B cell (primary cell): ENCODE measurements at regions not wholly inside any gene's neighbourhood (a gene's known extent, or its start where the extent isn't known, plus 50 kb on each side); places are given as distances from the start of the nearest gene placed in this dataset.

Source experiments
- ATAC-seq: fragments of 200-7000 bp; cut with Tn5 transposase; one replicate; pipeline ENCODE4 v1.10.0; 2021; ENCODE audit warnings: low read depth, mild to moderate bottlenecking, moderate number of reproducible peaks, moderate library complexity
- CTCF ChIA-PET: fragments of 350-600 bp; sonication (Branson Sonifier 250); formaldehyde crosslinking; loops from one replicate; lab custom pipeline; 2021; ENCODE audit warnings: antibody characterized with exemption, inconsistent platforms; lab: Charles Lee
- POLR2A ChIA-PET: fragments of 350-600 bp; sonication (Branson Sonifier 250); formaldehyde crosslinking; loops from one replicate; lab custom pipeline; 2021; ENCODE audit warnings: antibody characterized with exemption; lab: Charles Lee
- DNase-seq: peaks from one replicate; pipeline ENCODE4 v3.0.0; 2013
- H2AFZ ChIP-seq: 2 replicates; pipeline ENCODE4 v1.6.1; 2012; ENCODE audit warnings: mild to moderate bottlenecking, low read depth, low read length; ENCODE audit not compliant: insufficient read depth, poor library complexity, severe bottlenecking
- H3K27ac ChIP-seq, 2 donors: 1 replicate in 1 of 2; 2 replicates in 1 of 2; pipeline ENCODE4 v1.5.1; 2012 to 2013; ENCODE audit warnings: low read length in 2 of 2, mild to moderate bottlenecking in 2 of 2, moderate library complexity in 1 of 2
- H3K27me3 ChIP-seq, 4 experiments: fragments of 200-600 bp in 1 of 4; sonication (generic) in 1 of 4; replicated peaks in 1 of 4; 1 replicate in 2 of 4; 2 replicates in 2 of 4; pipeline versions ENCODE4 v1.6.1 to v1.7.0; 2013 to 2016; ENCODE audit warnings: low read length in 3 of 4, mild to moderate bottlenecking in 2 of 4, mixed read lengths in 1 of 4, moderate library complexity in 1 of 4; ENCODE audit not compliant: insufficient read depth in 4 of 4, control insufficient read depth in 3 of 4; ENCODE audit errors: control extremely low read depth in 1 of 4
- H3K36me3 ChIP-seq, 2 experiments: replicated peaks in 1 of 2; 1 replicate in 1 of 2; 2 replicates in 1 of 2; pipeline versions ENCODE4 v1.6.1 to v1.7.1; 2013; ENCODE audit warnings: low read length in 1 of 2; ENCODE audit not compliant: insufficient read depth in 2 of 2, control insufficient read depth in 1 of 2; ENCODE audit errors: control extremely low read depth in 1 of 2, extremely low read depth in 1 of 2
- H3K4me1 ChIP-seq, 2 donors: fragments of 200-600 bp in 1 of 2; sonication (generic) in 1 of 2; 1 replicate in 1 of 2; 2 replicates in 1 of 2; pipeline versions ENCODE4 v1.5.1 to v1.6.1; 2013 to 2017; ENCODE audit warnings: low read length in 2 of 2; ENCODE audit not compliant: control insufficient read depth in 2 of 2, insufficient read depth in 2 of 2
- H3K4me2 ChIP-seq: replicated peaks from 2 replicates; pipeline ENCODE3; 2012; ENCODE audit warnings: mild to moderate bottlenecking, low read depth, low read length; ENCODE audit not compliant: poor library complexity, severe bottlenecking
- H3K4me3 ChIP-seq, 5 experiments: fragments of 200-600 bp in 1 of 5; sonication (generic) in 1 of 5; 1 replicate in 3 of 5; 2 replicates in 2 of 5; pipeline versions ENCODE4 v1.5.1 to v1.7.0; 2011 to 2016; ENCODE audit warnings: low read length in 4 of 5, mild to moderate bottlenecking in 4 of 5, low read depth in 2 of 5, control low read depth in 1 of 5, moderate library complexity in 1 of 5; ENCODE audit not compliant: insufficient read depth in 1 of 5; ENCODE audit errors: control extremely low read depth in 1 of 5, extremely low read depth in 1 of 5
- H3K79me2 ChIP-seq: fragments of 200-600 bp; sonication (generic); one replicate; pipeline ENCODE4 v1.6.0; 2016; ENCODE audit warnings: low read length; ENCODE audit not compliant: control insufficient read depth, insufficient read depth
- H3K9ac ChIP-seq: fragments of 200-600 bp; sonication (generic); 2 replicates; pipeline ENCODE4 v1.6.1; 2017; ENCODE audit warnings: mild to moderate bottlenecking, low read length, moderate library complexity
- H3K9me3 ChIP-seq, 3 donors: one replicate each; pipeline versions ENCODE4 v1.6.1 to v1.7.1; 2013; ENCODE audit warnings: low read length in 2 of 3; ENCODE audit not compliant: control insufficient read depth in 2 of 3, insufficient read depth in 1 of 3; ENCODE audit errors: control extremely low read depth in 1 of 3
- H4K20me1 ChIP-seq: 2 replicates; pipeline ENCODE4 v1.6.0; 2012; ENCODE audit warnings: mild to moderate bottlenecking, low read length; ENCODE audit not compliant: insufficient read depth, control insufficient read depth, poor library complexity, severe bottlenecking
- H3K27ac Mint-ChIP-seq: one replicate; pipeline ENCODE4 v1.8.0; 2021; ENCODE audit warnings: mixed read lengths
- H3K27me3 Mint-ChIP-seq: one replicate; pipeline ENCODE4 v1.8.0; 2021; ENCODE audit warnings: mixed read lengths
- H3K4me1 Mint-ChIP-seq: one replicate; pipeline ENCODE4 v1.8.0; 2021; ENCODE audit warnings: mixed read lengths
- H3K4me3 Mint-ChIP-seq: one replicate; pipeline ENCODE4 v1.8.0; 2021; ENCODE audit warnings: mixed read lengths
- H3K9me3 Mint-ChIP-seq: one replicate; pipeline ENCODE4 v1.8.0; 2022; ENCODE audit warnings: mixed read lengths; ENCODE audit not compliant: insufficient read depth
- CTCF ChIP-seq: fragments of 200-600 bp; IDR thresholded peaks from one replicate; pipeline ENCODE4 v1.8.0; 2022; ENCODE audit warnings: antibody characterized with exemption, mild to moderate bottlenecking
- EZH2 ChIP-seq: IDR thresholded peaks from 2 replicates; pipeline ENCODE4 v1.6.1; 2012; ENCODE audit warnings: borderline replicate concordance, low read depth, mild to moderate bottlenecking, moderate library complexity, low read length; ENCODE audit not compliant: insufficient read depth, poor library complexity, severe bottlenecking
- WGBS: methylation state at CpG from one replicate; pipeline ENCODE4 v1.1.5; 2013; ENCODE audit warnings: missing lambda C conversion rate; ENCODE audit not compliant: insufficient coverage; 5-methylcytosine and 5-hydroxymethylcytosine counted together
- intact Hi-C: fragments of 100-400 bp; cut with micrococcal nuclease; formaldehyde crosslinking; loops from one replicate; pipeline ENCODE4 v1.10.0; 2022

- TF ChIP-seq EZH2 (no peak), CTCF (no peak)
- H3K27ac ChIP-seq: no peak overlapping the region
- H3K27ac Mint-ChIP-seq: no peak overlapping the region
- intact Hi-C loops: loop anchor here (5.0 kb wide), 1 partner anchor 801 kb away; no protein-coding TSS in a partner anchor
- peaks cover 13% of the 10 kb centered on the region for H3K4me1 Mint-ChIP-seq
- H3K9me3 Mint-ChIP-seq: no peaks in the 10 kb centered on the region
- no peak overlapping the region for H2AFZ ChIP-seq
- H3K36me3 ChIP-seq: no peaks in the 10 kb centered on the region
- peaks cover 0 to 6% (median 2%) of the 10 kb centered on the region in 3 donors for H3K9me3 ChIP-seq
- no peak overlapping the region for H3K4me2 ChIP-seq
- CTCF ChIA-PET: no interaction called here
- H3K9ac ChIP-seq: no peak overlapping the region
- H3K4me3 Mint-ChIP-seq: no peak overlapping the region
- peaks cover 13% of the 10 kb centered on the region for H3K27me3 Mint-ChIP-seq
- WGBS: no CpG with 5 or more reads among the region's 1 CpG
- H3K27me3 ChIP-seq: peaks cover 0 to 12% (median 2%) of the 10 kb centered on the region in 4 experiments
- H4K20me1 ChIP-seq: no peaks in the 10 kb centered on the region
- no peak overlapping the region for H3K4me3 ChIP-seq
- peaks cover 12% of the 10 kb centered on the region in 2 donors for H3K4me1 ChIP-seq
- peak; percentile 80 for ATAC-seq
- POLR2A ChIA-PET: no interaction called here
- DNase-seq: peak; percentile 61
- H3K79me2 ChIP-seq: no peaks in the 10 kb centered on the region
Measured at GRCh38 chr3:110736332-110736731, 335.3 kb upstream of the NECTIN3 start.

GRCh38 chr3:110738531-110738930 is 333.1 kb upstream of the NECTIN3 start:
- Histone ChIP-seq H2AFZ (no peak overlapping the region), H3K9me3 (peaks cover 0 to 6% (median 2%) of the 10 kb centered on the region in 3 donors), H3K79me2 (no peaks in the 10 kb centered on the region), H3K4me1 (peaks cover 12% of the 10 kb centered on the region in 2 donors), H3K4me3 (no peak overlapping the region), H3K4me2 (no peak overlapping the region), H3K27ac (no peak overlapping the region), H3K27me3 (peaks cover 0 to 16% (median 2%) of the 10 kb centered on the region in 4 experiments), H3K36me3 (no peaks in the 10 kb centered on the region), H3K9ac (no peak overlapping the region), H4K20me1 (no peaks in the 10 kb centered on the region)
- no peaks in the 10 kb centered on the region for H3K9me3 Mint-ChIP-seq
- no peak for DNase-seq
- H3K4me1 Mint-ChIP-seq: peaks cover 13% of the 10 kb centered on the region
- H3K4me3 Mint-ChIP-seq: no peak overlapping the region
- no peak for ATAC-seq
- ChIA-PET CTCF (no interaction called here), POLR2A (no interaction called here)
- peaks cover 5% of the 10 kb centered on the region for H3K27me3 Mint-ChIP-seq
- TF ChIP-seq CTCF (no peak), EZH2 (no peak)
- no CpG with 5 or more reads among the region's 1 CpG for WGBS
- intact Hi-C loops: loop anchor here (5.0 kb wide), 1 partner anchor 799 kb away; no protein-coding TSS in a partner anchor
- H3K27ac Mint-ChIP-seq: no peak overlapping the region
